Inferior parietal cortex (tissue), 1 donor: ENCODE measurements at regions not wholly inside any gene's neighbourhood (a gene's known extent, or its start where the extent isn't known, plus 50 kb on each side); places are given as distances from the start of the nearest gene placed in this dataset.

Experiments used
- DNase-seq: peaks from one replicate; pipeline ENCODE4 v3.0.0-alpha.2; 2016; ENCODE audit errors: extremely low spot score

DNA sequence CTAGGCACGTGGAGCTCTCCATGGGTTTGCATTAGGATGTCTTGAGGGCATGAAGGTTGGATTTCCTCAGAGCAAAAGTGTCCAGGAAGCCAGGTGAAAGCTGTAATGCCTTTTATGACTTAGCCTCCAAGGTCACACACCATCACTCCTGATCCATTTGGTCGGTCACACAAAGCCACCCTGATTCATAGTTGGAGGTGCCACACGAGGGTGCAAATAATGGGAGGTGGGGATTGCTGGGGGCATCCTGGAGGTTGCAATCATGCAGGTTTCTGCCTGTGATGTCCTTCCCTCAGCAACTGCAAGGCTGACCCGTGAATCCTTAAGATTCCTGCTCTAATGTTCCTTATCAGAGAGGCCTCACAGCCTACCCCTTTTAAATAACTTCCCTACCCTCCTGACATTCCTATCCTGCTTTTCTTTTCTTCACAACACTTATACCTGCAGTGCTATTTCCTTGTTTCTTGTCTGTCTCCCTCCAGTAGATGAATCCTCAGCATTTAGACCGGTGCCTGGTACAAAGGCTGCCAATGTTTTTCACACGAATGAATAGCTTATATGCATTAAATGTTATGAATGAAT is 97.1 kb downstream of the LIPG start:
- DNase-seq: no peak

GRCh38 chr18:49656073-49656692 is 94.3 kb downstream of the LIPG start:
- DNase-seq: no peak

DNA sequence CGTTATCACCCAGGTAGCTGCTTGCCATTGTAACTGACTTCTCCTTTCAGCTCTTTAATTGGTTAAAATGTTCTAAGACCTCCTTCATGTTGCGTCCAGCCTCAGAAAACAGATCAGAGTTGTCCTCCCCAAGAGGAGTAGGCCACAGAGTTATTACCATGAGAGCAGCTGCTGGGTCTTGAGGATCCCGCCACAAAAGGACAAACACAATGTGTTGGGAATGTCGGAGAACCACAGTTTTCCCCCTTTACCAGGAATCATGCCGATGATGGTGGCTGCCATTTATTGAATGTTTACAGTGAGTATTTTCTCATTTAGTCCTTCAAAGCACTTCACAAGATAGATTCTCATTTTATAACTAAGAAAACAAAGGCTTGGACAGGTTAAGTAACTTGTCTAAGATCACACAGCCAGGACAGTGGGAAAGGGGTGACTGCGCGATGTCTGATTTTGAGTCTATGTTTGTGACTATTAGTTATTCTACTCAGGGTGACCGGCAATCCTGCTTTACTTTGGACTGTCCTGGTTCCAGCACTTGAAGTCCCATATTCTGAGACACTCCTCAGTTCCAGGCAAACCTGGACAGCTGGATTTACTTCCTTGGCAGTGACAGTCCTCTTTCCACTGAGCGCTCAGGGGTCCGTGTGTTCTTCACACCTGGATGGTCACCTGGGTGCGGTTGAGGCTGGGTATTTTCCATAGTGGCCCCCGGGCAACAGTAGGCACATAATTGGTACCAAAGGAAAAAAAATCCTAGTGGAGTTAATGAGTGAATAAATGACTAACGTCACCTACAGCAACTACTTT is 93.6 kb downstream of the LIPG start:
- DNase-seq: no peak

DNA sequence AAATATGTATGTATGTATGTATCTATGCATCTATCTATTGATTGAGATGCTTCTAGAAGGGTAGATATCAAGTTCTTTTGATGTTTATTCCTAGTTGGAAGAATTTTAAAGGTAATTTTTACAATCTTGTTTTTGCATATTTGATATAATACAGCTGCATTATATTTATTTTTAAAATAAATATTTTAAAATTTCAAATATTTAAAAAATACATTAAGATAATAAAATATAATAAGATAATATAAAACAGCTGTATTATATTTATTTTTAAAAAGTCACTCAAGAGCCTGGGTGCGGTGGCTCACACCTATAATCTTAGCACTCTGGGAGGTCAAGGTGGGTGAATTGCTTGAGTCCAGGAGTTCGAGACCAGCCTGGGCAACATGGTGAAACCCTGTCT is 92.5 kb downstream of the LIPG start:
- DNase-seq: no peak

- DNase-seq: no peak
These were observed 91.2 kb downstream of the LIPG start for GRCh38 chr18:49652881-49653724.

GRCh38 chr18:49651033-49651432 is 89.2 kb downstream of the LIPG start:
- no peak for DNase-seq

DNA sequence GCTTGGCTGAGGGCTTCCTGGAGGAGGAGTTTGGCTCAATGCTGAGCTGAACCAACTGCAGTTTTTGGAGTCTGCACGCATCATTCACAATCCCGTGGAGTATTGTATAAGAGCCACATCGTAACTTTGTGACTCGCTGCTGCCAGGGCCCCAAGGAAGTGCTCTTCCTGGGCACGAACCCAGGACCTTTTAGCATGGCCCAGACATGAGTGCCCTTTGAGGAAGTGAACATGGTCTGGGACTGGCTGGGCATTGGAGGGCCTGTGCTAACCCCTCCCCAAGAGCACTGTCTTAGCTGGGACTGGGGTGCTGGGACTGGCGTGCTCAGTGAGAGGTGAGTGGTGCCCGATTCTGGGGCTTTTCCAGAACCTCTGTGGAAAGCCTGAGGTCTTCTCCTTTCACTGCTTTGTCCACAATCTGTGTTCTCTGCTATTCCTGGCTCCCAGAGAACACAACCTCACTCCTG is 88.6 kb downstream of the LIPG start:
- no peak for DNase-seq

DNA sequence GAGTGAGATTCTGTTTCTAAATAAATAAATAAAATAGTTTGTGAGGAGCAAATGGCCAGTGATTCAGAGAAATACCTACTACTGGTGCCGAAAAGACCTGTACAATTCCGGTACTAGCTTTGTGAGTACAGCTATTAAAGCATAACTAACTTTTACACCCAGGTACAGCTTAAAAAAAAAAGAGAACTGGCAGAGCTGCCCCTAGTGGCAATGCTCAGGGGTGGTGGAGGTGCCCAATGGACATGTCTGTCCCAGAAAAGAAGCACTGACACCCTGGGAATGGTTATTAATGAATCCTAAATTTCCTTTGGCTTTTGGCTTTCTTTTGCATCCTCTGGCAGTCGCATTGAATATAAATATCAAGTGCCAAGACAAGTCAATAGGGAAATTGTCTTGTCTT is 87.0 kb downstream of the LIPG start:
- DNase-seq: no peak
